ENCODE measurements at regions not wholly inside any gene's neighbourhood (a gene's known extent, or its start where the extent isn't known, plus 50 kb on each side); places are given as distances from the start of the nearest gene placed in this dataset.

DNA sequence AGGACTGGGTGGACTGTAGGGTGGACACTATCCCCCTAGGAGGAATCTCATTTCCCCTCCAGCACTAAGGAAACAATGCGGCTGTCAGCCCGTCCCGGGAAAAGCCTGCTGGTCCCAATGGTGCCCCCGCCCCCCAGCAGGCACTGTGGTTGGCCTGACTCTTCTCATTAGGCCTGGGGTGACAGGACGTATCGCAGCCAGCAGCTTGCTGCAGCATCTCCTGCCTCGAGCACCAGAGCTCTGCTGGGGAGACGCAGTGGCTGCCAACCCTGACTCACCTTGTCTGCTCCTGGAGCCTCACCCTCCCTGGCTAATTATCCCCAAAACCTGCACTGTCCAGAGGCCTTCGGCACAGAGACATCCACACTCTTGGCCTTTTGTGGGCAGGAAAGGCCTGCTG, 115.1 kb upstream of the GJB5 start:
- no peak for ATAC-seq
- no peak for TF ChIP-seq GLIS3 (CRISPR knock-in tag; IDR thresholded peaks at IDR 0.05)
- TF ChIP-seq RARB (CRISPR knock-in tag; IDR thresholded peaks at IDR 0.05) = no peak
- no peak for TF ChIP-seq ZC3H10 (CRISPR knock-in tag; IDR thresholded peaks at IDR 0.05)

- TF ChIP-seq CREB5 (CRISPR knock-in tag; IDR thresholded peaks at IDR 0.05; ENCODE audit: low read depth) (no peak), ZNF70 (CRISPR knock-in tag; IDR thresholded peaks at IDR 0.05) (no peak), PPARA (CRISPR knock-in tag; IDR thresholded peaks at IDR 0.05; ENCODE audit: borderline replicate concordance) (no peak), GLIS3 (CRISPR knock-in tag; IDR thresholded peaks at IDR 0.05) (no peak), ARNTL (CRISPR knock-in tag; IDR thresholded peaks at IDR 0.05; ENCODE audit: borderline replicate concordance, low read depth) (no peak), ZFP3 (CRISPR knock-in tag; IDR thresholded peaks at IDR 0.05) (no peak), RARB (CRISPR knock-in tag; IDR thresholded peaks at IDR 0.05) (no peak)
- no peak for ATAC-seq
Measured at GRCh38 chr1:34640654-34641401, 114.0 kb upstream of the GJB5 start.

DNA sequence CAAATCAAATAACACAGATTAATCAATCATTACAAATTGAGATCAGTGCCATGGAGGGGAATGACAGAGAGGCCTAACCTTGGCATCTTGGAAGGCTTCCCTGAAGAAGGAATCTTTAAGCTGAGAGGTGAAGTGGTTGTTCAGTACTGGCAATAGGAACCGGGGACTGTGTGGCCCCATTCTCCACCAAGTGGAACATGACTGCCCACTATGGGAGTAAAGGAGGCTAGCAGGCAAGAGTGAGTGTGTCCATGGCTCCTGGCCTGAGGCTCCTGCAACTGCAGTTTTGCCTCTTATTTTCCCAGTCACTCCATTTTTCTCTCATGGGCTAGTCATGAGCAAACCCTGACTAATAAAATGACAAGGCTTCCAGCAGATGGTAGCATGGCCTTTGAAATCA, 112.2 kb upstream of the GJB5 start:
- no peak for TF ChIP-seq GLIS3 (CRISPR knock-in tag; IDR thresholded peaks at IDR 0.05)
- no peak for TF ChIP-seq BACH2 (CRISPR knock-in tag; IDR thresholded peaks at IDR 0.05; ENCODE audit: borderline replicate concordance)
- TF ChIP-seq SNAI2 (CRISPR knock-in tag; IDR thresholded peaks at IDR 0.05) = no peak
- TF ChIP-seq TCF4 (CRISPR knock-in tag; IDR thresholded peaks at IDR 0.05; ENCODE audit: borderline replicate concordance) = no peak
- TF ChIP-seq ESRRG (CRISPR knock-in tag; IDR thresholded peaks at IDR 0.05) = no peak
- no peak for TF ChIP-seq ZNF70 (CRISPR knock-in tag; IDR thresholded peaks at IDR 0.05)
- no peak for TF ChIP-seq ISL1 (CRISPR knock-in tag; IDR thresholded peaks at IDR 0.05)
- TF ChIP-seq ZFP30 (CRISPR knock-in tag; IDR thresholded peaks at IDR 0.05) = no peak
- TF ChIP-seq ARNTL (CRISPR knock-in tag; IDR thresholded peaks at IDR 0.05; ENCODE audit: borderline replicate concordance, low read depth) = no peak
- no peak for TF ChIP-seq TOX (CRISPR knock-in tag; IDR thresholded peaks at IDR 0.05; ENCODE audit: borderline replicate concordance)
- TF ChIP-seq ZFP3 (CRISPR knock-in tag; IDR thresholded peaks at IDR 0.05) = no peak
- ATAC-seq = no peak

DNA sequence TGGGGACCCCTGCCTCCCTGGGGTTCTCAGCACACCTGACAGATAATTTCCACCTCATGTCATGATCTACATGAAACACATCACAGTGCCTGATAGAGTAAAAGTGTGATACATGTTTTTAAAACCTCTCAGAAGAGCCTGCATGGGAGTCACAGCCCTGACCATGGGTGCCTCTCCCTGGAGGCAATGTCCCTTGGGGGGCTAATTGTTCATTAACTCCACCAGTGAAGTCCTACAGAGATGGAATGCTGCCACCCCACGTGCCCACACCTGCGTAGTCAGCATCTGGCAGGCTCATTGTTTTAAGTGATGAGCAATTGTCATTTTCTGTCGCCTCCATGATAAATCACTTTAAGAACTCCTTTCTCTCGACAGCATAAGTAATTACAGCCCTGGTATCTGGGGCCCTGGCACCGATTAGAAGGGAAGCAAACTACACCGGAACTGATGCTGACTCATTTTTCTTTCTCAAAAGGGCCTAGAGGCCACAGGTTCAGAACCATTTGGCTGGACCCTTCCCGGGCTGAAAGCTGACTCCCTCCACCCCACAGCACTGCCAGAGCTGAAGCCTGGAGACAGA, 109.6 kb upstream of the GJB5 start:
- ATAC-seq = no peak
- TF ChIP-seq TOX (CRISPR knock-in tag; IDR thresholded peaks at IDR 0.05; ENCODE audit: borderline replicate concordance) (no peak), PPARA (CRISPR knock-in tag; IDR thresholded peaks at IDR 0.05; ENCODE audit: borderline replicate concordance) (no peak), ISL1 (CRISPR knock-in tag; IDR thresholded peaks at IDR 0.05) (no peak)

- no peak for ATAC-seq
- no peak for TF ChIP-seq RARB (CRISPR knock-in tag; IDR thresholded peaks at IDR 0.05)
- no peak for TF ChIP-seq TCF4 (CRISPR knock-in tag; IDR thresholded peaks at IDR 0.05; ENCODE audit: borderline replicate concordance)
- no peak for TF ChIP-seq ARNTL (CRISPR knock-in tag; IDR thresholded peaks at IDR 0.05; ENCODE audit: borderline replicate concordance, low read depth)
- TF ChIP-seq TSHZ2 (CRISPR knock-in tag; IDR thresholded peaks at IDR 0.05) = no peak
- TF ChIP-seq ISL1 (CRISPR knock-in tag; IDR thresholded peaks at IDR 0.05) = no peak
- TF ChIP-seq ZNF8 (CRISPR knock-in tag; IDR thresholded peaks at IDR 0.05) = no peak
- TF ChIP-seq CREB5 (CRISPR knock-in tag; IDR thresholded peaks at IDR 0.05; ENCODE audit: low read depth) = no peak
- TF ChIP-seq GLIS3 (CRISPR knock-in tag; IDR thresholded peaks at IDR 0.05) = no peak
Measured at GRCh38 chr1:34645919-34646318, 108.9 kb upstream of the GJB5 start.

GRCh38 chr1:34648501-34648900, 106.3 kb upstream of the GJB5 start:
- no peak for ATAC-seq
- TF ChIP-seq GLIS3 (CRISPR knock-in tag; IDR thresholded peaks at IDR 0.05) (no peak), PPARA (CRISPR knock-in tag; IDR thresholded peaks at IDR 0.05; ENCODE audit: borderline replicate concordance) (no peak), ARNTL (CRISPR knock-in tag; IDR thresholded peaks at IDR 0.05; ENCODE audit: borderline replicate concordance, low read depth) (no peak), TCF4 (CRISPR knock-in tag; IDR thresholded peaks at IDR 0.05; ENCODE audit: borderline replicate concordance) (no peak), CREB5 (CRISPR knock-in tag; IDR thresholded peaks at IDR 0.05; ENCODE audit: low read depth) (no peak), TOX (CRISPR knock-in tag; IDR thresholded peaks at IDR 0.05; ENCODE audit: borderline replicate concordance) (no peak)
- TF ChIP-seq, protein P1, sequence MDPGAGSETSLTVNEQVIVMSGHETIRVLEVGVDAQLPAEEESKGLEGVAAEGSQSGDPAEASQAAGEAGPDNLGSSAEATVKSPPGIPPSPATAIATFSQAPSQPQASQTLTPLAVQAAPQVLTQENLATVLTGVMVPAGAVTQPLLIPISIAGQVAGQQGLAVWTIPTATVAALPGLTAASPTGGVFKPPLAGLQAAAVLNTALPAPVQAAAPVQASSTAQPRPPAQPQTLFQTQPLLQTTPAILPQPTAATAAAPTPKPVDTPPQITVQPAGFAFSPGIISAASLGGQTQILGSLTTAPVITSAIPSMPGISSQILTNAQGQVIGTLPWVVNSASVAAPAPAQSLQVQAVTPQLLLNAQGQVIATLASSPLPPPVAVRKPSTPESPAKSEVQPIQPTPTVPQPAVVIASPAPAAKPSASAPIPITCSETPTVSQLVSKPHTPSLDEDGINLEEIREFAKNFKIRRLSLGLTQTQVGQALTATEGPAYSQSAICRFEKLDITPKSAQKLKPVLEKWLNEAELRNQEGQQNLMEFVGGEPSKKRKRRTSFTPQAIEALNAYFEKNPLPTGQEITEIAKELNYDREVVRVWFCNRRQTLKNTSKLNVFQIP (CRISPR knock-in tag; IDR thresholded peaks at IDR 0.05; ENCODE audit: borderline replicate concordance, low read depth) = no peak
- TF ChIP-seq, protein P2, sequence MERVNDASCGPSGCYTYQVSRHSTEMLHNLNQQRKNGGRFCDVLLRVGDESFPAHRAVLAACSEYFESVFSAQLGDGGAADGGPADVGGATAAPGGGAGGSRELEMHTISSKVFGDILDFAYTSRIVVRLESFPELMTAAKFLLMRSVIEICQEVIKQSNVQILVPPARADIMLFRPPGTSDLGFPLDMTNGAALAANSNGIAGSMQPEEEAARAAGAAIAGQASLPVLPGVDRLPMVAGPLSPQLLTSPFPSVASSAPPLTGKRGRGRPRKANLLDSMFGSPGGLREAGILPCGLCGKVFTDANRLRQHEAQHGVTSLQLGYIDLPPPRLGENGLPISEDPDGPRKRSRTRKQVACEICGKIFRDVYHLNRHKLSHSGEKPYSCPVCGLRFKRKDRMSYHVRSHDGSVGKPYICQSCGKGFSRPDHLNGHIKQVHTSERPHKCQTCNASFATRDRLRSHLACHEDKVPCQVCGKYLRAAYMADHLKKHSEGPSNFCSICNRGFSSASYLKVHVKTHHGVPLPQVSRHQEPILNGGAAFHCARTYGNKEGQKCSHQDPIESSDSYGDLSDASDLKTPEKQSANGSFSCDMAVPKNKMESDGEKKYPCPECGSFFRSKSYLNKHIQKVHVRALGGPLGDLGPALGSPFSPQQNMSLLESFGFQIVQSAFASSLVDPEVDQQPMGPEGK (CRISPR knock-in tag; IDR thresholded peaks at IDR 0.05; ENCODE audit: borderline replicate concordance) = no peak
